IMR-90 (cell line): ENCODE measurements at regions not wholly inside any gene's neighbourhood (a gene's known extent, or its start where the extent isn't known, plus 50 kb on each side); places are given as distances from the start of the nearest gene placed in this dataset.

Experiments used
- ATAC-seq: fragments of 200-7000 bp; cut with Tn5 transposase; 2 replicates; pipeline ENCODE4 v1.9.1; 2020; ENCODE audit warnings: low read depth, mild to moderate bottlenecking, moderate library complexity
- BruUV-seq: library from RNA; stranded (reverse); fragments of 400-500 nt; replicated peaks from 2 replicates; lab custom pipeline; 2021; lab: Mats Ljungman, UMichigan
- CTCF ChIA-PET: fragments of 300-600 bp; formaldehyde crosslinking; extraction: SDS; loops from one replicate; lab custom pipeline; 2021; ENCODE audit warnings: antibody characterized with exemption; lab: Yijun Ruan, JAX
- POLR2A ChIA-PET: fragments of 300-600 bp; sonication (Branson Sonifier 250); formaldehyde crosslinking; loops from one replicate; lab custom pipeline; 2022; ENCODE audit warnings: antibody characterized with exemption; ENCODE audit not compliant: unreplicated experiment; lab: Charles Lee
- DNase-seq: peaks from one replicate; pipeline ENCODE4 v3.0.0; 2013
- H2AFZ ChIP-seq: replicated peaks from 2 replicates; pipeline ENCODE3; 2013; ENCODE audit warnings: low read length, mild to moderate bottlenecking; ENCODE audit not compliant: poor library complexity
- H2AK5ac ChIP-seq: 2 replicates; pipeline ENCODE4 v1.6.1; 2013; ENCODE audit warnings: low read depth, low read length, inconsistent platforms
- H2AK9ac ChIP-seq: replicated peaks from 2 replicates; pipeline ENCODE3; 2013; ENCODE audit warnings: mild to moderate bottlenecking, low read depth, low read length, moderate library complexity; ENCODE audit not compliant: poor library complexity
- H2BK120ac ChIP-seq: 2 replicates; pipeline ENCODE4 v1.6.1; 2013; ENCODE audit warnings: low read depth, low read length, inconsistent platforms
- H2BK15ac ChIP-seq: 3 replicates; pipeline ENCODE4 v1.6.1; 2013; ENCODE audit warnings: low read depth, low read length, inconsistent platforms
- H2BK20ac ChIP-seq: 2 replicates; pipeline ENCODE4 v1.6.1; 2013; ENCODE audit warnings: low read depth, mild to moderate bottlenecking, inconsistent platforms, low read length, moderate library complexity
- H2BK5ac ChIP-seq: 2 replicates; pipeline ENCODE4 v1.6.1; 2013; ENCODE audit warnings: mild to moderate bottlenecking, low read depth, low read length, inconsistent platforms; ENCODE audit not compliant: poor library complexity, severe bottlenecking
- H3K14ac ChIP-seq: replicated peaks from 2 replicates; pipeline ENCODE4 v1.6.1; 2013; ENCODE audit warnings: low read depth, low read length, inconsistent platforms
- H3K18ac ChIP-seq: 2 replicates; pipeline ENCODE4 v1.6.1; 2013; ENCODE audit warnings: low read depth, low read length, control low read depth
- H3K23ac ChIP-seq: 2 replicates; pipeline ENCODE4 v1.6.1; 2013; ENCODE audit warnings: low read depth, low read length, inconsistent platforms
- H3K27ac ChIP-seq: 2 replicates; pipeline ENCODE4 v1.5.1; 2013; ENCODE audit warnings: mild to moderate bottlenecking, control low read depth, low read length; ENCODE audit not compliant: insufficient read depth
- H3K27me3 ChIP-seq: 2 replicates; pipeline ENCODE4 v1.6.1; 2013; ENCODE audit warnings: low read length; ENCODE audit not compliant: control insufficient read depth, insufficient read depth
- H3K36me3 ChIP-seq: 2 replicates; pipeline ENCODE4 v1.6.1; 2013; ENCODE audit warnings: low read length, mixed read lengths; ENCODE audit not compliant: control insufficient read depth, insufficient read depth
- H3K4ac ChIP-seq: 2 replicates; pipeline ENCODE4 v1.6.1; 2013; ENCODE audit warnings: low read depth, low read length, inconsistent platforms
- H3K4me1 ChIP-seq: 2 replicates; pipeline ENCODE4 v1.6.1; 2013; ENCODE audit warnings: low read length, mixed read lengths; ENCODE audit not compliant: control insufficient read depth, insufficient read depth
- H3K4me2 ChIP-seq: 2 replicates; pipeline ENCODE4 v1.6.1; 2013; ENCODE audit warnings: low read depth, mild to moderate bottlenecking, control low read depth, low read length, moderate library complexity
- H3K4me3 ChIP-seq: 2 replicates; pipeline ENCODE4 v1.5.1; 2013; ENCODE audit warnings: low read depth, mild to moderate bottlenecking, control low read depth, low read length, moderate library complexity; ENCODE audit not compliant: insufficient read depth
- H3K56ac ChIP-seq: 2 replicates; pipeline ENCODE4 v1.6.1; 2013; ENCODE audit warnings: low read length, inconsistent platforms; ENCODE audit not compliant: insufficient read depth; ENCODE audit errors: extremely low read depth
- H3K79me1 ChIP-seq, 2 experiments: 2 replicates each; pipeline ENCODE4 v1.6.1; 2013; ENCODE audit warnings: low read length in 2 of 2, inconsistent platforms in 1 of 2, low read depth in 1 of 2
- H3K9ac ChIP-seq: 2 replicates; pipeline ENCODE4 v1.6.1; 2013; ENCODE audit warnings: low read depth, low read length, control low read depth
- H3K9me1 ChIP-seq: 2 replicates; pipeline ENCODE4 v1.6.1; 2013; ENCODE audit warnings: low read length, inconsistent platforms; ENCODE audit not compliant: insufficient read depth
- H3K9me3 ChIP-seq: 2 replicates; pipeline ENCODE4 v1.6.1; 2013; ENCODE audit warnings: low read length; ENCODE audit not compliant: control insufficient read depth, insufficient read depth
- H4K20me1 ChIP-seq: 2 replicates; pipeline ENCODE4 v1.6.1; 2013; ENCODE audit warnings: low read length, inconsistent platforms; ENCODE audit not compliant: insufficient read depth
- H4K5ac ChIP-seq: 2 replicates; pipeline ENCODE4 v1.6.1; 2013; ENCODE audit warnings: mild to moderate bottlenecking, low read depth, low read length, control low read depth
- H4K8ac ChIP-seq, 2 experiments: 2 replicates each; pipeline ENCODE4 v1.6.1; 2013; ENCODE audit warnings: low read depth in 2 of 2, low read length in 2 of 2, control low read depth in 1 of 2, inconsistent platforms in 1 of 2
- H4K91ac ChIP-seq: 2 replicates; pipeline ENCODE4 v1.6.1; 2013; ENCODE audit warnings: low read depth, low read length, inconsistent platforms; ENCODE audit not compliant: insufficient read depth
- BHLHE40 ChIP-seq: fragments of 150-350 bp; IDR thresholded peaks from 2 replicates; pipeline ENCODE4 v1.6.1; 2016; ENCODE audit warnings: mild to moderate bottlenecking, low read depth, low read length
- CEBPB ChIP-seq: IDR thresholded peaks from 2 replicates; pipeline ENCODE4 v1.6.1; 2012; ENCODE audit warnings: low read depth, low read length, improper control_type of control experiment
- CHD1 ChIP-seq: IDR thresholded peaks from 2 replicates; pipeline ENCODE4 v1.6.1; 2012; ENCODE audit warnings: low read depth, low read length, improper control_type of control experiment
- CTCF ChIP-seq: conservative IDR thresholded peaks from 2 replicates; pipeline ENCODE4 v1.5.1; 2012; ENCODE audit warnings: mild to moderate bottlenecking, low read depth, low read length, improper control_type of control experiment
- FOS ChIP-seq: fragments of 150-350 bp; IDR thresholded peaks from 2 replicates; pipeline ENCODE4 v1.6.1; 2016; ENCODE audit warnings: low read depth, low read length
- MAFK ChIP-seq: IDR thresholded peaks from 2 replicates; pipeline ENCODE4 v1.6.1; 2012; ENCODE audit warnings: low read depth, low read length, improper control_type of control experiment
- MAZ ChIP-seq: IDR thresholded peaks from 2 replicates; pipeline ENCODE4 v1.6.1; 2012; ENCODE audit warnings: low read depth, mild to moderate bottlenecking, low read length, improper control_type of control experiment, moderate library complexity, borderline replicate concordance
- MXI1 ChIP-seq: IDR thresholded peaks from 2 replicates; pipeline ENCODE4 v1.6.1; 2012; ENCODE audit warnings: low read depth, mild to moderate bottlenecking, low read length, moderate library complexity, borderline replicate concordance
- NFE2L2 ChIP-seq: fragments of 150-350 bp; IDR thresholded peaks from 2 replicates; pipeline ENCODE4 v1.6.1; 2016; ENCODE audit warnings: low read depth, mild to moderate bottlenecking, low read length
- POLR2A ChIP-seq: IDR thresholded peaks from 2 replicates; pipeline ENCODE4 v1.6.1; 2012; ENCODE audit warnings: mild to moderate bottlenecking, low read depth, low read length
- RAD21 ChIP-seq: IDR thresholded peaks from 2 replicates; pipeline ENCODE4 v1.6.1; 2012; ENCODE audit warnings: low read length, improper control_type of control experiment
- RCOR1 ChIP-seq: IDR thresholded peaks from 2 replicates; pipeline ENCODE4 v1.6.1; 2012; ENCODE audit warnings: mild to moderate bottlenecking, low read length, improper control_type of control experiment; ENCODE audit not compliant: insufficient replicate concordance
- RFX5 ChIP-seq: IDR thresholded peaks from 2 replicates; pipeline ENCODE4 v1.8.0; 2012; ENCODE audit warnings: low read depth, mild to moderate bottlenecking, low read length, moderate library complexity
- SMC3 ChIP-seq: fragments of 150-350 bp; IDR thresholded peaks from 2 replicates; pipeline ENCODE4 v1.6.1; 2016; ENCODE audit warnings: low read depth, mild to moderate bottlenecking, antibody characterized with exemption, low read length, moderate library complexity
- WGBS, 2 experiments: methylation state at CpG; one replicate each; pipeline versions ENCODE4 v1.1.5 to v1.1.7; 2013; ENCODE audit warnings: missing lambda C conversion rate in 2 of 2; ENCODE audit not compliant: insufficient read length in 1 of 2; ENCODE audit errors: extremely low coverage in 2 of 2; 5-methylcytosine and 5-hydroxymethylcytosine counted together
- dilution Hi-C: fragments of 300-500 bp; cut with HindIII; formaldehyde crosslinking; loops from one replicate; pipeline ENCODE4 v1.14.3; 2018; ENCODE audit warnings: low sequenced_read_pairs; ENCODE audit not compliant: unreplicated experiment
- in situ Hi-C: fragments of 300-500 bp; cut with MboI; formaldehyde crosslinking; loops from 3 replicates; pipeline ENCODE4 v1.14.3; 2019; ENCODE audit warnings: low sequenced_read_pairs, inconsistent platforms, mixed read lengths
- intact Hi-C: fragments of 100-400 bp; cut with micrococcal nuclease; formaldehyde crosslinking; loops from 2 replicates; pipeline ENCODE4 v1.10.0; 2022
- TF ChIP-seq, protein P1 (sequence below): fragments of 150-350 bp; IDR thresholded peaks from 2 replicates; pipeline ENCODE4 v1.6.1; 2017; ENCODE audit warnings: mild to moderate bottlenecking, antibody characterized with exemption, low read length, low read depth
- TF ChIP-seq, protein P2 (sequence below): fragments of 150-350 bp; IDR thresholded peaks from 2 replicates; pipeline ENCODE4 v1.6.1; 2016; ENCODE audit warnings: low read depth, mild to moderate bottlenecking, low read length, moderate library complexity, borderline replicate concordance

GRCh38 chr6:40759264-40759663 is 172.1 kb upstream of the LRFN2 start:
- H3K4ac ChIP-seq, result no peak overlapping the region
- H2BK5ac ChIP-seq, result no peak overlapping the region
- in situ Hi-C loops (no loop called here), intact Hi-C loops (no loop called here), dilution Hi-C loops (no loop called here)
- TF ChIP-seq FOS (no peak), POLR2A (no peak), CTCF (no peak), BHLHE40 (no peak), MAZ (no peak), MAFK (no peak), CEBPB (no peak), NFE2L2 (no peak), CHD1 (no peak), RFX5 (no peak), RCOR1 (no peak), MXI1 (no peak), SMC3 (no peak), RAD21 (no peak)
- TF ChIP-seq, protein P1, sequence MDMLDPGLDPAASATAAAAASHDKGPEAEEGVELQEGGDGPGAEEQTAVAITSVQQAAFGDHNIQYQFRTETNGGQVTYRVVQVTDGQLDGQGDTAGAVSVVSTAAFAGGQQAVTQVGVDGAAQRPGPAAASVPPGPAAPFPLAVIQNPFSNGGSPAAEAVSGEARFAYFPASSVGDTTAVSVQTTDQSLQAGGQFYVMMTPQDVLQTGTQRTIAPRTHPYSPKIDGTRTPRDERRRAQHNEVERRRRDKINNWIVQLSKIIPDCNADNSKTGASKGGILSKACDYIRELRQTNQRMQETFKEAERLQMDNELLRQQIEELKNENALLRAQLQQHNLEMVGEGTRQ, result no peak
- TF ChIP-seq, protein P2, sequence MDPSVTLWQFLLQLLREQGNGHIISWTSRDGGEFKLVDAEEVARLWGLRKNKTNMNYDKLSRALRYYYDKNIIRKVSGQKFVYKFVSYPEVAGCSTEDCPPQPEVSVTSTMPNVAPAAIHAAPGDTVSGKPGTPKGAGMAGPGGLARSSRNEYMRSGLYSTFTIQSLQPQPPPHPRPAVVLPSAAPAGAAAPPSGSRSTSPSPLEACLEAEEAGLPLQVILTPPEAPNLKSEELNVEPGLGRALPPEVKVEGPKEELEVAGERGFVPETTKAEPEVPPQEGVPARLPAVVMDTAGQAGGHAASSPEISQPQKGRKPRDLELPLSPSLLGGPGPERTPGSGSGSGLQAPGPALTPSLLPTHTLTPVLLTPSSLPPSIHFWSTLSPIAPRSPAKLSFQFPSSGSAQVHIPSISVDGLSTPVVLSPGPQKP, result no peak
- no peak overlapping the region for H2AK5ac ChIP-seq
- no peak overlapping the region for H4K91ac ChIP-seq
- BruUV-seq, result no TSS peak
- H3K9me3 ChIP-seq, result no peaks in the 10 kb centered on the region
- no peak overlapping the region for H3K14ac ChIP-seq
- POLR2A ChIA-PET, result no interaction called here
- no peaks in the 10 kb centered on the region for H3K4me1 ChIP-seq
- no peak overlapping the region for H2AK9ac ChIP-seq
- no peak overlapping the region for H2BK20ac ChIP-seq
- H3K4me3 ChIP-seq, result no peak overlapping the region
- H3K27ac ChIP-seq, result no peak overlapping the region
- H4K5ac ChIP-seq, result no peak overlapping the region
- no peak overlapping the region for H3K56ac ChIP-seq
- CTCF ChIA-PET, result interaction anchor here (0.6 kb wide), 1 partner anchor 20 kb away, joined by 3 read pairs; no protein-coding TSS in a partner anchor
- WGBS, 2 experiments, result no CpG with 5 or more reads among the region's 3 CpGs
- H3K18ac ChIP-seq, result no peak overlapping the region
- H4K20me1 ChIP-seq, result no peaks in the 10 kb centered on the region
- no peak overlapping the region for H3K4me2 ChIP-seq
- H2BK120ac ChIP-seq, result no peak overlapping the region
- no peaks in the 10 kb centered on the region; the same call in none of the 2 replicates for H3K27me3 ChIP-seq
- H3K23ac ChIP-seq, result no peak overlapping the region
- no peak for ATAC-seq
- no peak for DNase-seq
- H3K9me1 ChIP-seq, result 0 out of 2 replicates have a peak, but pooled peaks cover 4% of the 10 kb centered on the region
- no peak overlapping the region for H3K9ac ChIP-seq
- no peaks in the 10 kb centered on the region for H3K79me1 ChIP-seq
- no peak overlapping the region for H2AFZ ChIP-seq
- no peak overlapping the region for H2BK15ac ChIP-seq
- no peak overlapping the region for H4K8ac ChIP-seq
- H3K36me3 ChIP-seq, result no peaks in the 10 kb centered on the region
